Left ventricle myocardium inferior (tissue), 1 donor: ENCODE measurements at regions not wholly inside any gene's neighbourhood (a gene's known extent, or its start where the extent isn't known, plus 50 kb on each side); places are given as distances from the start of the nearest gene placed in this dataset.

Source experiments
- DNase-seq: peaks from one replicate; pipeline ENCODE4 v3.0.0-alpha.2; 2020
- H3K27ac ChIP-seq: fragments of 200-600 bp; replicated peaks from 2 replicates; pipeline ENCODE4 v1.8.0; 2021
- H3K27me3 ChIP-seq: fragments of 200-600 bp; 2 replicates; pipeline ENCODE4 v1.8.0; 2021; ENCODE audit warnings: low read depth
- H3K36me3 ChIP-seq: fragments of 200-600 bp; 2 replicates; pipeline ENCODE4 v1.8.0; 2021
- H3K4me1 ChIP-seq: fragments of 200-600 bp; 2 replicates; pipeline ENCODE4 v1.8.0; 2021
- H3K4me3 ChIP-seq: fragments of 200-600 bp; 2 replicates; pipeline ENCODE4 v1.8.0; 2021; ENCODE audit warnings: mild to moderate bottlenecking, moderate library complexity
- H3K9me3 ChIP-seq: fragments of 200-600 bp; replicated peaks from 2 replicates; pipeline ENCODE4 v1.8.0; 2021
- intact Hi-C: fragments of 100-400 bp; cut with micrococcal nuclease; formaldehyde crosslinking; loops from one replicate; pipeline ENCODE4 v1.11.0; 2022
- TF ChIP-seq, protein P1 (sequence below): fragments of 200-600 bp; IDR thresholded peaks from 2 replicates; pipeline ENCODE4 v1.8.0; 2021; ENCODE audit warnings: antibody characterized with exemption, mild to moderate bottlenecking, borderline replicate concordance
- donor health status: DM: no; HTN: yes; CAD: no; lungs with severe emphysema.

DNA sequence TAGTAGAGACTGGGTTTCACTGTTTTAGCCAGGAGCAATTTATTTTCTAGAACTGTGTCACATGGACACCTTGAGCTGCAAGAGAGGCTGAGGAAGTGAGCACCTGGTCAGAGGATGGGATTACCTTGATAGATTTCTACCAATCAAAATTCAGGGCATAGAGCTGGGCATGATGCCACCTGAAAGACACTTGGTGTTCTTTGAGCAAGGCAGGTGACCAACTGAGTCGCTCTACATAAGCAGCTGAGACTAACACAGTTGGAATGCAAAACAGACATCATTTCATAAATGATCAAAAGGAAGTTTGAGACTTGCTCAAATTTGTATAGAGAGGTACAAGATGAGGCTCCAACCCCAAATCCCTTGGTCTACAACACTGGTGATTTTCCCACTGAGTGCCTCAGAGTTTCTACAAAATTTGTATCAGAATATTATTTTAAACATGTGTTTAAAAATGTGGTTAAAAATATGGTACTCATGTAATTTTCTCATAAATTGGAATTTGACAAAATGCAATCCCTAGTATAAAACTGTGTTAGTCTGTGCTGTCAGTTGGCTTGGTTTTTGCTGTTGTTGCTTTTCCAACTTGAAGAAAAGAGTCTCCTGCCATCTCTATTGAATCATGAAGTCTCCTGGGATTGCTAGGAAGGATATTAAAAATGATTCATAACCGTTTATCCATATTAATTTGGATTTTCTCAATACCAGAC, 156.4 kb upstream of the MDFIC start:
- H3K9me3 ChIP-seq, result no peaks in the 10 kb centered on the region
- H3K4me1 ChIP-seq, result no peaks in the 10 kb centered on the region
- H3K27ac ChIP-seq, result no peak overlapping the region
- H3K36me3 ChIP-seq, result no peaks in the 10 kb centered on the region
- TF ChIP-seq, protein P1, sequence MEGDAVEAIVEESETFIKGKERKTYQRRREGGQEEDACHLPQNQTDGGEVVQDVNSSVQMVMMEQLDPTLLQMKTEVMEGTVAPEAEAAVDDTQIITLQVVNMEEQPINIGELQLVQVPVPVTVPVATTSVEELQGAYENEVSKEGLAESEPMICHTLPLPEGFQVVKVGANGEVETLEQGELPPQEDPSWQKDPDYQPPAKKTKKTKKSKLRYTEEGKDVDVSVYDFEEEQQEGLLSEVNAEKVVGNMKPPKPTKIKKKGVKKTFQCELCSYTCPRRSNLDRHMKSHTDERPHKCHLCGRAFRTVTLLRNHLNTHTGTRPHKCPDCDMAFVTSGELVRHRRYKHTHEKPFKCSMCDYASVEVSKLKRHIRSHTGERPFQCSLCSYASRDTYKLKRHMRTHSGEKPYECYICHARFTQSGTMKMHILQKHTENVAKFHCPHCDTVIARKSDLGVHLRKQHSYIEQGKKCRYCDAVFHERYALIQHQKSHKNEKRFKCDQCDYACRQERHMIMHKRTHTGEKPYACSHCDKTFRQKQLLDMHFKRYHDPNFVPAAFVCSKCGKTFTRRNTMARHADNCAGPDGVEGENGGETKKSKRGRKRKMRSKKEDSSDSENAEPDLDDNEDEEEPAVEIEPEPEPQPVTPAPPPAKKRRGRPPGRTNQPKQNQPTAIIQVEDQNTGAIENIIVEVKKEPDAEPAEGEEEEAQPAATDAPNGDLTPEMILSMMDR, result no peak
- no peak for DNase-seq
- H3K4me3 ChIP-seq, result no peak overlapping the region
- intact Hi-C loops, result no loop called here
- H3K27me3 ChIP-seq, result no peaks in the 10 kb centered on the region

DNA sequence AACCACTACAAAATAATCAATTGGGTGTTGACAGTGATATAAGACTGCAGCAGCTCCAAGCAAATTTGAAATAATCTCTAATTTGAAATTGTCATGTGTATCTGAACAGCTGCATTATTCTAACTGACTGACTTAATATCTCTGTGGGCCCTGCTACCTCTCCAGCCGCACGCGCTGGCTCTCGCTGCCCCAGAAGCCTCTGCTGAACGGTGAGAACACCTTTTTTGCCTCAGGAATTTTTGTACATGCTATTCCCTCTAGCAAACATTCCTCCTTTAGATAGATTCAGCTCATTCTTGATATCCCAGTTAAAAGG, 155.9 kb upstream of the MDFIC start:
- no peaks in the 10 kb centered on the region for H3K36me3 ChIP-seq
- intact Hi-C loops, result no loop called here
- DNase-seq, result no peak
- no peaks in the 10 kb centered on the region for H3K4me1 ChIP-seq
- no peak overlapping the region for H3K27ac ChIP-seq
- no peak overlapping the region for H3K4me3 ChIP-seq
- no peaks in the 10 kb centered on the region for H3K9me3 ChIP-seq
- TF ChIP-seq, protein P1, result no peak
- H3K27me3 ChIP-seq, result no peaks in the 10 kb centered on the region

DNA sequence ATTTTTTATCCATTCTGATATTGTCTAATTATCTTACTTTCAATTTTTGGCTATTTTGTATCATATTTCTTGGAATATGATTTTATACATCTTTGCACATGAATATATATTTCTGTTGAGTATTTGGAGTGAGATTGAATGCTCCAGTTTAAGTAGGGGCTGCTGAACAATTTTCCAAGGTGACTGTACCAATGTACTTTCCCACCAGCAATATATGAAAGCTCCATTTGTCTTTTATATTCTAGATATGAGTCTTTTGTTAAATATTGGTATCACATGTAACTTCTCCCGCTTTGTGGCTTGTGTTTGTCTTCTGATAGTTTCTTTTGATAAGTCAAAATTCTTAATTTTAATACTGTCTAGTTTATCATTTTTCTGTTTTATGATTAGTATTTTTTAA, 144.6 kb upstream of the MDFIC start:
- Histone ChIP-seq H3K4me3 (no peak overlapping the region), H3K9me3 (no peaks in the 10 kb centered on the region), H3K27me3 (no peaks in the 10 kb centered on the region), H3K27ac (no peak overlapping the region), H3K36me3 (no peaks in the 10 kb centered on the region), H3K4me1 (no peaks in the 10 kb centered on the region)
- intact Hi-C loops, result no loop called here
- TF ChIP-seq, protein P1, result no peak
- DNase-seq, result no peak

DNA sequence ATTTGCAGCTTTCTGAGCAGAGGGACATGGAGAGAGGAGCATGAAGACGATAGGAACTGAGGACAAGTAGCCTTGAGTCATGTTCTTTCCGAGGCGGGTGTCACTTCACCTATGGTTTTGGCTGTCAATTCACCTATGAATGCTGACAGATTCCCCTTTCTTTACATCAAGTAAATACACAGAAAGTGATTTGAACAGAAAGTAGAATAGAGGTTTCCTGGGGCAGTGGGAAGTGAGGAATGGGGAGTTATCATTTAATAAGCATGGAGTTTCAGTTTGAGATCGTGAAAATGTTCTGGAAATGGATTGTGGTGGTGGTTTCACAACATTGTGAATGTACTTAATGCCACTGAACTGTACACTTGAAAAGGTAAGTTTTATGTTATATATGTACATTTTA, 138.4 kb upstream of the MDFIC start:
- no peak overlapping the region for H3K27ac ChIP-seq
- no peak overlapping the region for H3K4me3 ChIP-seq
- H3K36me3 ChIP-seq, result no peaks in the 10 kb centered on the region
- TF ChIP-seq, protein P1, result no peak
- H3K9me3 ChIP-seq, result no peaks in the 10 kb centered on the region
- H3K4me1 ChIP-seq, result no peaks in the 10 kb centered on the region
- no peak for DNase-seq
- intact Hi-C loops, result no loop called here
- no peaks in the 10 kb centered on the region for H3K27me3 ChIP-seq

DNA sequence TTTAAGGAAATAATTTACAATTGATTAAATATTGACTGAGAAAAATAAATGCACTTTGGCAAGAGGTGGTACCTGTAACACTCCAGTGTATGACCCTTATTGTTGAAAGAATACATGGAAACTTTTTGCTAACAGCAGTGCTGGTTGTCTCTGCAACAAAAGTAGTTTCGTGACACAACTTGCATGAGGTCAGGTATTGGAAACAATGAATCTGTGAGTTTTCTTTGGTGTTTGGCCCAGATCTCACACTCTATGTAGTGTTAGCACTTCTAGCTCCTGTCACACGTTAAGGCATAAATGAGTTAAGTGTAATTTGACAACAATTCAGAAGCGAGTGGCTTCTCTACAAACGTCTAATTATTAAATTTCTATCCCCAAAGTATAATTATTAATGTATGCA, 137.7 kb upstream of the MDFIC start:
- Histone ChIP-seq H3K9me3 (no peaks in the 10 kb centered on the region), H3K4me1 (no peaks in the 10 kb centered on the region), H3K4me3 (no peak overlapping the region), H3K27ac (no peak overlapping the region), H3K27me3 (no peaks in the 10 kb centered on the region), H3K36me3 (no peaks in the 10 kb centered on the region)
- no peak for DNase-seq
- TF ChIP-seq, protein P1, result no peak
- intact Hi-C loops, result no loop called here
